K562 (cell line): ENCODE measurements at regions not wholly inside any gene's neighbourhood (a gene's known extent, or its start where the extent isn't known, plus 50 kb on each side); places are given as distances from the start of the nearest gene placed in this dataset.

Source experiments
- ATAC-seq: fragments of 200-7000 bp; cut with Tn5 transposase; 3 replicates; pipeline ENCODE4 v1.9.1; 2020; ENCODE audit warnings: moderate library complexity
- BruUV-seq: library from RNA; stranded (reverse); fragments of 400-500 nt; replicated peaks from 2 replicates; lab custom pipeline; 2021; lab: Mats Ljungman, UMichigan
- CTCF ChIA-PET: fragments of 300-600 bp; formaldehyde crosslinking; extraction: SDS; loops from one replicate; lab custom pipeline; 2021; ENCODE audit warnings: low intra/inter-chr PET ratio; lab: Yijun Ruan, JAX
- POLR2A ChIA-PET: fragments of 300-600, 350-650 bp; sonication (Branson Sonifier 250); formaldehyde crosslinking; extraction: SDS; loops from one replicate; lab custom pipeline; 2021; ENCODE audit warnings: antibody characterized with exemption, inconsistent platforms; lab: Yijun Ruan, JAX
- DNase-seq, 4 experiments: peaks; one replicate each; pipeline versions ENCODE4 v3.0.0 to v3.0.0-alpha.2; 2011 to 2018; ENCODE audit warnings: low spot score in 3 of 4, mixed read lengths in 3 of 4; ENCODE audit errors: extremely low read depth in 1 of 4
- FAIRE-seq: peaks from 2 replicates; lab custom pipeline; 2011; peaks lifted over from hg19 to GRCh38; lab: Jason Lieb, UNC
- H2AFZ ChIP-seq: 2 replicates; pipeline ENCODE4 v1.6.0; 2011; ENCODE audit warnings: low read depth, low read length, control low read depth, inconsistent platforms
- H3K27ac ChIP-seq: fragments of 200-600 bp; 3 replicates; pipeline ENCODE4 v1.8.0; 2011; ENCODE audit warnings: low read depth, mild to moderate bottlenecking, control low read depth, inconsistent platforms, low read length, moderate library complexity, mixed read lengths; ENCODE audit errors: extremely low read depth
- H3K27me3 ChIP-seq, 2 experiments: fragments of 300-600 bp in 1 of 2; 2 replicates in 1 of 2; 3 replicates in 1 of 2; pipeline versions ENCODE4 v1.6.0 to v1.8.0; 2011; ENCODE audit warnings: inconsistent platforms in 2 of 2, low read length in 2 of 2, mild to moderate bottlenecking in 1 of 2, mixed read lengths in 1 of 2, moderate library complexity in 1 of 2; ENCODE audit not compliant: control insufficient read depth in 2 of 2, insufficient read depth in 2 of 2
- H3K36me3 ChIP-seq: fragments of 300-600 bp; 3 replicates; pipeline ENCODE4 v1.8.0; 2011; ENCODE audit warnings: mild to moderate bottlenecking, low read length, inconsistent platforms; ENCODE audit not compliant: control insufficient read depth, insufficient read depth
- H3K4me1 ChIP-seq, 2 experiments: fragments of 200-600 bp in 1 of 2; replicated peaks in 1 of 2; 2 replicates in 1 of 2; 3 replicates in 1 of 2; pipeline versions ENCODE4 v1.5.1 to v1.8.0; 2011; ENCODE audit warnings: inconsistent platforms in 2 of 2, low read length in 2 of 2, mild to moderate bottlenecking in 1 of 2, mixed read lengths in 1 of 2, moderate library complexity in 1 of 2; ENCODE audit not compliant: control insufficient read depth in 2 of 2, insufficient read depth in 2 of 2
- H3K4me2 ChIP-seq: 2 replicates; pipeline ENCODE4 v1.6.1; 2011; ENCODE audit warnings: low read length, control low read depth, inconsistent platforms, mixed read lengths; ENCODE audit not compliant: insufficient read depth
- H3K4me3 ChIP-seq: fragments of 200-600 bp; sonication (generic), shearing (Covaris generic); 2 replicates; pipeline ENCODE4 v1.5.1; 2016; ENCODE audit warnings: control low read depth, inconsistent platforms
- H3K79me2 ChIP-seq: fragments of 200-600 bp; 3 replicates; pipeline ENCODE4 v1.8.0; 2011; ENCODE audit warnings: low read length, inconsistent platforms; ENCODE audit not compliant: control insufficient read depth, insufficient read depth
- H3K9ac ChIP-seq, 2 experiments: 2 replicates each; pipeline versions ENCODE4 v1.6.0 to v1.6.1; 2011; ENCODE audit warnings: low read depth in 2 of 2, low read length in 2 of 2, control low read depth in 1 of 2, inconsistent platforms in 1 of 2, mild to moderate bottlenecking in 1 of 2, mixed read lengths in 1 of 2; ENCODE audit not compliant: insufficient read depth in 1 of 2
- H3K9me1 ChIP-seq: one replicate; pipeline ENCODE4 v1.6.0; 2011; ENCODE audit warnings: inconsistent platforms, mild to moderate bottlenecking, low read length, moderate library complexity; ENCODE audit not compliant: control insufficient read depth, insufficient read depth
- H3K9me3 ChIP-seq: replicated peaks from 2 replicates; pipeline ENCODE4 v1.5.1; 2011; ENCODE audit warnings: low read depth, low read length, inconsistent platforms; ENCODE audit not compliant: control insufficient read depth, insufficient read depth
- H4K20me1 ChIP-seq: replicated peaks from 2 replicates; pipeline ENCODE4 v1.6.1; 2011; ENCODE audit warnings: low read length, inconsistent platforms, mixed read lengths; ENCODE audit not compliant: control insufficient read depth, insufficient read depth
- BRD4 ChIP-seq: fragments of 200-600 bp; sonication (generic); IDR thresholded peaks from 2 replicates; pipeline ENCODE4 v1.6.1; 2017; ENCODE audit warnings: inconsistent platforms
- CBX5 ChIP-seq: IDR thresholded peaks from 2 replicates; pipeline ENCODE4 v1.6.1; 2014; ENCODE audit warnings: low read depth, borderline replicate concordance
- COPS2 ChIP-seq: fragments of 450-650 bp; conservative IDR thresholded peaks from 2 replicates; pipeline ENCODE4 v1.6.1; 2016; ENCODE audit warnings: mild to moderate bottlenecking, moderate library complexity
- FOXP1 ChIP-seq: sonication (generic); formaldehyde crosslinking; IDR thresholded peaks from 2 replicates; pipeline ENCODE4 v1.8.0; 2022; ENCODE audit warnings: mild to moderate bottlenecking, missing genetic modification reagents
- GTF2A2 ChIP-seq: IDR thresholded peaks from 2 replicates; pipeline ENCODE4 v1.6.1; 2016; ENCODE audit warnings: mild to moderate bottlenecking, missing genetic modification characterization, missing compliant biosample characterization
- HNRNPH1 ChIP-seq: fragments of 200-400 bp; formaldehyde crosslinking; optimal IDR thresholded peaks from 2 replicates; pipeline ENCODE3; 2017; ENCODE audit warnings: low read depth, mild to moderate bottlenecking, low read length, moderate library complexity
- HNRNPK ChIP-seq: fragments of 200-400 bp; formaldehyde crosslinking; IDR thresholded peaks from one replicate; pipeline ENCODE4 v1.6.1; 2018; ENCODE audit warnings: mild to moderate bottlenecking, low read depth, low read length; ENCODE audit not compliant: poor library complexity, severe bottlenecking
- NUFIP1 ChIP-seq: fragments of 450-650 bp; IDR thresholded peaks from 2 replicates; pipeline ENCODE4 v1.6.1; 2018; ENCODE audit not compliant: partially characterized antibody
- SAFB ChIP-seq: fragments of 200-400 bp; formaldehyde crosslinking; IDR thresholded peaks from 2 replicates; pipeline ENCODE4 v1.6.1; 2017; ENCODE audit warnings: low read depth, low read length, borderline replicate concordance
- ZFX ChIP-seq: sonication (generic); formaldehyde crosslinking; IDR thresholded peaks from 2 replicates; pipeline ENCODE4 v1.8.0; 2022; ENCODE audit warnings: mild to moderate bottlenecking, missing genetic modification reagents, moderate library complexity
- ZNF785 ChIP-seq: fragments of 250-450 bp; sonication (Bioruptor Pico); IDR thresholded peaks from 2 replicates; pipeline ENCODE4 v1.4.0; 2020; ENCODE audit warnings: mild to moderate bottlenecking
- ZSCAN29 ChIP-seq: fragments of 450-650 bp; IDR thresholded peaks from 2 replicates; pipeline ENCODE4 v1.6.1; 2017
- WGBS: fragments of 100-300 bp; shearing (Covaris generic); methylation state at CpG from one replicate; pipeline ENCODE4 v1.1.6; 2016; ENCODE audit warnings: low coverage, mixed read lengths; ENCODE audit not compliant: insufficient coverage; ENCODE audit errors: missing lambda C conversion rate; 5-methylcytosine and 5-hydroxymethylcytosine counted together
- in situ Hi-C: fragments of 300-500 bp; cut with MboI; formaldehyde crosslinking; loops from 4 replicates; pipeline ENCODE4 v1.15.0; 2018; ENCODE audit warnings: inconsistent platforms, mixed read lengths
- intact Hi-C: fragments of 100-400 bp; cut with micrococcal nuclease; formaldehyde crosslinking; loops from 2 replicates; pipeline ENCODE4 v1.14.2; 2022
- TF ChIP-seq, protein P1 (sequence below), 2 experiments: fragments of 450-650 bp in 1 of 2; sonication (generic) in 1 of 2; formaldehyde crosslinking in 1 of 2; IDR thresholded peaks in 1 of 2; conservative IDR thresholded peaks in 1 of 2; 2 replicates each; pipeline versions ENCODE4 v1.6.1 to v1.8.1; 2016 to 2023; ENCODE audit warnings: mild to moderate bottlenecking in 2 of 2, moderate library complexity in 2 of 2, inconsistent platforms in 1 of 2, missing genetic modification reagents in 1 of 2
- TF ChIP-seq, protein P2 (sequence below): fragments of 450-650 bp; formaldehyde crosslinking; IDR thresholded peaks from 2 replicates; pipeline ENCODE4 v1.4.0; 2020; ENCODE audit warnings: mild to moderate bottlenecking, moderate library complexity
- TF ChIP-seq, protein P3 (sequence below): fragments of 450-650 bp; IDR thresholded peaks from 2 replicates; pipeline ENCODE4 v1.6.1; 2016; ENCODE audit warnings: borderline replicate concordance
- TF ChIP-seq, protein P4 (sequence below): fragments of 250-450 bp; sonication (Bioruptor Pico); IDR thresholded peaks from 2 replicates; pipeline ENCODE4 v1.8.0; 2022; ENCODE audit warnings: inconsistent platforms, mild to moderate bottlenecking, moderate library complexity, borderline replicate concordance

DNA sequence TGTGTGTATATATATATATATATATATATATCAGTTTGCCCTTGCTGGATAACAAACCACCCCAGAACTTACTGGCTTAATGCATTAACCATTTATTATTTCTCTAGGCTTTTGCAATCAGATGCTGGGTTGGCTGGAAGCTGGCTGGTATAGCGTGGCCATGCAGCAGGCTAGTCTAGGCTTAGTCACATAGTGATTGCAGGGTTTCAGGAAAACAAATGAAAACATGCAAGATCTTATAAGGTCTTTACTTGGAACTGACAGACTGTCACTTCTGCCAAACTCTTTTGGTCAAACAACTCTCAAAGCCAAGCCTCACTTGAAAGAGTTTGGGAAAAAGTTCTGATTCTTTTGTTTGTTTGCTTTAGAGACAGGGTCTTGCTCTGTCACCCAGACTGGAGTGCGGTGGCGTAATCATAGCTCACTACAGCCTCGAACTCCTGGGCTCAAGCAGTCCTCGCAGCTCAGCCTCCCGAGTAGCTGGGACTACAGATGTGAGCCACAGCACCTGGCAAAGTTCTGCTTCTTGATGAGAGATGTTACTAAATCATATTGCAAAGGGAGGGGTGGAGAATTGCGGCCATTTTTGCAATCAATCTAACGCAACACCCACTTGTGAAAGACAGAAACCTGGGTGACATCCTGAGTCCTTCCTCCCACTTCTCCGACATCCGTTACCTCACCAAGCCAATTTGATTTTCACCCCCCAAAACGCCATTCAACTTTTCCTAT is 58.7 kb upstream of the SMOX start:
- H3K9ac ChIP-seq: no peak overlapping the region
- H3K9me1 ChIP-seq: no peaks in the 10 kb centered on the region
- ChIA-PET POLR2A (no interaction called here), CTCF (no interaction called here)
- WGBS: 68% methylated on average over 11 of the region's 11 CpGs
- H3K4me2 ChIP-seq: no peak overlapping the region
- BruUV-seq: no TSS peak
- H3K79me2 ChIP-seq: 0 out of 3 replicates have a peak, but pooled peaks cover 4% of the 10 kb centered on the region
- no peaks in the 10 kb centered on the region for H3K27me3 ChIP-seq
- H3K36me3 ChIP-seq: no peaks in the 10 kb centered on the region
- TF ChIP-seq ZNF785: no peak
- TF ChIP-seq SAFB: no peak
- TF ChIP-seq, protein P1, sequence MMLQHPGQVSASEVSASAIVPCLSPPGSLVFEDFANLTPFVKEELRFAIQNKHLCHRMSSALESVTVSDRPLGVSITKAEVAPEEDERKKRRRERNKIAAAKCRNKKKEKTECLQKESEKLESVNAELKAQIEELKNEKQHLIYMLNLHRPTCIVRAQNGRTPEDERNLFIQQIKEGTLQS (IDR thresholded peaks at IDR 0.05): no peak
- TF ChIP-seq, protein P1 (CRISPR knock-in tag; conservative IDR thresholded peaks at IDR 0.05): no peak
- TF ChIP-seq FOXP1: no peak
- TF ChIP-seq COPS2: no peak
- TF ChIP-seq ZSCAN29: no peak
- TF ChIP-seq NUFIP1: no peak
- no peak for TF ChIP-seq CBX5
- TF ChIP-seq, protein P2, sequence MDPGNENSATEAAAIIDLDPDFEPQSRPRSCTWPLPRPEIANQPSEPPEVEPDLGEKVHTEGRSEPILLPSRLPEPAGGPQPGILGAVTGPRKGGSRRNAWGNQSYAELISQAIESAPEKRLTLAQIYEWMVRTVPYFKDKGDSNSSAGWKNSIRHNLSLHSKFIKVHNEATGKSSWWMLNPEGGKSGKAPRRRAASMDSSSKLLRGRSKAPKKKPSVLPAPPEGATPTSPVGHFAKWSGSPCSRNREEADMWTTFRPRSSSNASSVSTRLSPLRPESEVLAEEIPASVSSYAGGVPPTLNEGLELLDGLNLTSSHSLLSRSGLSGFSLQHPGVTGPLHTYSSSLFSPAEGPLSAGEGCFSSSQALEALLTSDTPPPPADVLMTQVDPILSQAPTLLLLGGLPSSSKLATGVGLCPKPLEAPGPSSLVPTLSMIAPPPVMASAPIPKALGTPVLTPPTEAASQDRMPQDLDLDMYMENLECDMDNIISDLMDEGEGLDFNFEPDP: no peak
- TF ChIP-seq HNRNPH1: no peak
- no peak for TF ChIP-seq ZFX (CRISPR knock-in tag)
- TF ChIP-seq, protein P3, sequence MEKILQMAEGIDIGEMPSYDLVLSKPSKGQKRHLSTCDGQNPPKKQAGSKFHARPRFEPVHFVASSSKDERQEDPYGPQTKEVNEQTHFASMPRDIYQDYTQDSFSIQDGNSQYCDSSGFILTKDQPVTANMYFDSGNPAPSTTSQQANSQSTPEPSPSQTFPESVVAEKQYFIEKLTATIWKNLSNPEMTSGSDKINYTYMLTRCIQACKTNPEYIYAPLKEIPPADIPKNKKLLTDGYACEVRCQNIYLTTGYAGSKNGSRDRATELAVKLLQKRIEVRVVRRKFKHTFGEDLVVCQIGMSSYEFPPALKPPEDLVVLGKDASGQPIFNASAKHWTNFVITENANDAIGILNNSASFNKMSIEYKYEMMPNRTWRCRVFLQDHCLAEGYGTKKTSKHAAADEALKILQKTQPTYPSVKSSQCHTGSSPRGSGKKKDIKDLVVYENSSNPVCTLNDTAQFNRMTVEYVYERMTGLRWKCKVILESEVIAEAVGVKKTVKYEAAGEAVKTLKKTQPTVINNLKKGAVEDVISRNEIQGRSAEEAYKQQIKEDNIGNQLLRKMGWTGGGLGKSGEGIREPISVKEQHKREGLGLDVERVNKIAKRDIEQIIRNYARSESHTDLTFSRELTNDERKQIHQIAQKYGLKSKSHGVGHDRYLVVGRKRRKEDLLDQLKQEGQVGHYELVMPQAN: no peak
- TF ChIP-seq, protein P4, sequence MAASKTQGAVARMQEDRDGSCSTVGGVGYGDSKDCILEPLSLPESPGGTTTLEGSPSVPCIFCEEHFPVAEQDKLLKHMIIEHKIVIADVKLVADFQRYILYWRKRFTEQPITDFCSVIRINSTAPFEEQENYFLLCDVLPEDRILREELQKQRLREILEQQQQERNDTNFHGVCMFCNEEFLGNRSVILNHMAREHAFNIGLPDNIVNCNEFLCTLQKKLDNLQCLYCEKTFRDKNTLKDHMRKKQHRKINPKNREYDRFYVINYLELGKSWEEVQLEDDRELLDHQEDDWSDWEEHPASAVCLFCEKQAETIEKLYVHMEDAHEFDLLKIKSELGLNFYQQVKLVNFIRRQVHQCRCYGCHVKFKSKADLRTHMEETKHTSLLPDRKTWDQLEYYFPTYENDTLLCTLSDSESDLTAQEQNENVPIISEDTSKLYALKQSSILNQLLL (CRISPR knock-in tag): no peak
- no peak for TF ChIP-seq BRD4
- no peak for TF ChIP-seq GTF2A2 (tag)
- TF ChIP-seq HNRNPK: no peak
- no peak for DNase-seq
- no peak overlapping the region for H3K27ac ChIP-seq
- H3K9me3 ChIP-seq: no peaks in the 10 kb centered on the region
- FAIRE-seq: no peak
- H3K4me1 ChIP-seq: peaks cover 23 to 32% of the 10 kb centered on the region in 2 experiments
- H3K4me3 ChIP-seq: no peak overlapping the region
- in situ Hi-C loops: no loop called here
- intact Hi-C loops: loop anchor here (5.0 kb wide), 2 partner anchors 158 to 203 kb away; partner anchors contain the start of gene PANK2
- H4K20me1 ChIP-seq: no peaks in the 10 kb centered on the region
- H2AFZ ChIP-seq: no peak overlapping the region
- ATAC-seq: no peak
